ENCODE measurements at regions not wholly inside any gene's neighbourhood (a gene's known extent, or its start where the extent isn't known, plus 50 kb on each side); places are given as distances from the start of the nearest gene placed in this dataset.

GRCh38 chr12:88253371-88253978, 111.4 kb downstream of the TMTC3 start:
- TF ChIP-seq CTCF (IDR thresholded peaks at IDR 0.05) (no peak), POLR2A (IDR thresholded peaks at IDR 0.05) (no peak)

Measured in adrenal gland (tissue), 5 donors.